ENCODE measurements at regions not wholly inside any gene's neighbourhood (a gene's known extent, or its start where the extent isn't known, plus 50 kb on each side); places are given as distances from the start of the nearest gene placed in this dataset.

DNA sequence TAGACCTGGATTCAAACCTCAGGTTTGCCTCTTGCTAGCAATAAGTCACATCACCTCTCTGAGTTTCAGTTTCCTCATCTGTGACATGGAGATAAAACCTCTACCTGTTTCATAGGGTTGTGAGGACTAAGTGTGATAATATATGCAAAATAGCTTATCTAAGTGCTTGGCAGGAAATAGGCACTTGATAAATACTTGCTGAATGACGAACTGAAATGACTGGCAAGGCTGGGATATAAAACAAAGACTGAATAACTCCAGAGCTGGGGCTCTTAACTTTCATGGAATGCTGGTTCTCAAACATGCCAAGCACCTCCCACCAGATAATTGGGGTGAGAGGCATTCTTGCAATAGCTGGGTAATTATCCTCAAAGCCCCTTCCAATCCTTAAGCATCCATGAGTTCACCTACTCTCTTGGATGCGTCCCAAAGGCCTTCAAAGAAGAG lies 87.6 kb downstream of the ADRB2 start:
- DNase-seq: no peak

DNA sequence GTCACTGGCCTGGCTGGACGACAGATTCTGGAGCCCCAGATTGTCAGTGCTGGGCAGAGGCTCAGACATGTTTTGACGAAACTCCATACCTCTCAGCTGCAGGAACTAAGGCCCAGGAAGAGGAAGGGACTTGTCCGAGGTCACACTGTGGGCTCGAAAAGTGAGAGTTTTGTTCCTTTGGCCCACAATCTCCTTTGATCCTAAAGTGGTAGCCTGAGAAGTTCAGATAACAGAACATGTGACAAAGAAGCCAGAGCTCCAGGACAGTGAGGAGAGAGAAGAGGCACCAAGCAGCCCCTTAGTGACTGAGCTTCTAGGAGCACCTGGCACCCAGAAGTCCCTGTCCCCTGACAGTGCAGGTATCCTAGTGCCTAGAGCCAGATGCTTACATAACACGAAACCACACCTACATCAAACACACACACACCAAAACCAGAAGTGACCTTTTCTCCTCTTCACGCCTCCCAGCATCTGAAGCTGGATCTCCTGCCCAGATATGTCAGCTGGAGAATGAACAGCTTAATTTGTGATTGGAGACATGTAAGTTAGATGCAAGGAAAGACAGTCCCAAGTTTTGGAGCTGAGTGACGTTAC lies 88.9 kb downstream of the ADRB2 start:
- DNase-seq: no peak

DNA sequence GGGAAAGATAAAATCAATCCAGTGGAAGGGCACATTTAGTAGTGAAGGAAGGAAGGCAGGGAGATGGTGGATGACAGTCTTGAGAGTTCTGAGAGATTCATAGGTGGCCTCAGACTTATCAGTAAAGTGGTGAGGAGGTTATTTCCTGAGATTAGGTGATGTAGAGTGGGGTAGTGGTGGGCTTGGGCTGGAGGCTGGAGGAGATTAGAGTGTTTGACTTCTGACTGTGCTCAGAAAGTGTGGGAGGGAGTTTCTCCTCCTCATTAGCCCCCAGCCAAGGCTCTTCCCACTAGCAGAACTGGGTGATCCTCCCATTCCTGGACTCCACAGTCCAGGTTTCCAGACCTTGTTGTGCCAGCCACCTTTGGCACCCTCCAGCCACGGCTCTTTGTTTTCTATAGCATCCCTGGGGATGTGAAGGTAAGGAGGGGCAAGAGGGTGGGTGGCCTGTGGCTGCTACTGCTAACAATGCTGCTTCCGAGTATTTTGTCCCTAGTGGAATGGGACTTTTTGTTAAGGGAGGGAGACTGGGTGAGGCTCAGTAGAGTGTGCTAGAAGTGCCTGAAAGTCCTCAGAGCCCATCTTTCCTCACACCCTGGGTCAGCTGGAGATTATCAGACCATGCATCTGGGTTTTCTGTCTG lies 94.4 kb downstream of the ADRB2 start:
- no peak for DNase-seq

DNA sequence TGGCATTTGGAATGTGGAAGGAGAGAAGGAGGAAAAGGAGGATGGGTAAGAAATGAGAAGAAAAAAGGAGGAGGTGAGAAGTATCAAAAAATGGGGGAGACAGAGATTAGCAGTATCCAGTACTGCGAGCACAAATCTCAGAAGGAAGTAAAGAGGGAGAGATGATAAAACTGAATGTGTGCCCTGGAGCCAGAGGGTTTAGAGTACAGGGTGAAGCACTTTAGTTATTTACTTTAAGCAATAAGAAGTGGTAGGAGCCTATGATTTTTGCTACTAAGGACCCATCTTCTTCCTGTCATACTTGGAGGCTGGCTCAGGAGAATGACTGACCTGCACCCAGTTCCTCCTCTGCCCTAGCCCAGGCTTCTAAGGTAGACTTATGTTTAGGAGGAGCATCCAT lies 94.9 kb downstream of the ADRB2 start:
- no peak for DNase-seq

DNA sequence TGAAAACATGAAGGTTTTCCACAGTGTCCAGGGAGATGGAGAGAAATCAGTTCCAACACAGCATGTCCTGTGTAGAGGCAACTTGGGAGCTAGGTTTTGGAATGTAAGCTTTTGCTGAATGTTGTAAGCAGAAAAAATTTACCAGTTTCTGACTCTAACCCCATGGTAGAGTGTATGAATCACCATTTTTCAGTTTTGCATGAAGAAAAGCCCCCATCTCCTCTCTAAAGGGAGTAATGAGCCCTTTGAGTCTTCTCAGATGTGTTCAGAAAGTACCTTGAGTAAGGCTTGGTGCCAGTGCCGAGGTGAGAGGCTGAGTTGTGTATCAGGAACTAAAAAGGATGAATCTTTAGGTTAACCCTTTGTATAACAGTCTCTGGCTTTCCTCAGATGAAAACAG lies 96.2 kb downstream of the ADRB2 start:
- DNase-seq: no peak

DNA sequence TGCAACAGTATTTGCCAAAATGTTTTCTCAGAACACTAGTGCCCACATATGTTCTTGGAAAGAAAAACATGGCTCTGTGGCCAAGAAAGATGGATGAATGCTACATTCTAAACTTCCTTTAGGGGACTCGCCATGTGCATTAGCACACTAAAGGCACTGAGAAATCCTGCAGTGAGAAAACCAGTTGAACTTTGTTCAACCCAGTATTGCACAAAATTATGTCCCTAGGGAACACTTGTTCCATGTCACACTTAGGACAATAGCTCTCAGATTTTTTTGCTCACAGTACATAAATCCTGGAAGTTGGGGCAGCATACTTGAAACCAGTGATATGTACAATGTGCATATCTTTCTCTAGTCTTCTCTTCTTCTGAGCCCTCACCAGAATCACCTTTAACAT lies 96.6 kb downstream of the ADRB2 start:
- DNase-seq: no peak

DNA sequence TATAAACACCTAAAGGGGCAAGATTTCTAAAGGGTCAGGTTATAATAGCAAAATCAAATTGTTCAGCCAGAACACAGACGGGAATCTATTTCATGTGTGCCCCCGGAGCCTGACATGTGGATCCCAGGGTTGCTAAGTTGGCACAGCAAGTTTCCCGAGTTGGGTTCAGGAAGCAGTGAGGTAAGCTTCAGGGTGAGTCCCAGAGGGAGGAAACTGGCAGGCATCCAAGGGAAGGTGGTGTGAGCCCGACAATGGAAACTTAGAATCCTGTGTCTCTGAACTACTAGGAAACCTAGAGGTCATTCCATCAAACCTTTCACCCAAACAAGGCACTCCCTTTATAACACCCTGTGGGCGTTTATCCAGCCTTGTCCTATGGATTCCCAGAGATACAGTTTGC lies 98.4 kb downstream of the ADRB2 start:
- no peak for DNase-seq

DNA sequence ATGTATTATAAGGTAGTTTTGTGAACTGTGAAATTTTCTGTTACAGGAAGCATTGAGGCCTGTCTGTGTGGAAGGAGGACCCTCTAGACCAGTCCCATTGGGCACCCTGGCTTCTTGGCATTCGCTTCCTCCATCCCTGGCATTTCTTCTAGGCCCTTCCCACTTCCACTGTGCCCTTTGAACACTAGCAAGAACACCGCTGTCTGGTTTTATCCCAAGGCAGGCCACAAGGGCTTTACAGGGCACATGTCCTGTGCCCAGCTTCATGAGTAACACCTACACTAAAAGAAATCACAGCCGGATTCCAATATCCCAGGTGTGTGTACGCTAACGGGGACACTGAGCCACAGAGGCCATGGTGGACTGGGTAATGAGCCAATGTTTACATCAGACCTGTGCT lies 99.8 kb downstream of the ADRB2 start:
- no peak for DNase-seq

DNA sequence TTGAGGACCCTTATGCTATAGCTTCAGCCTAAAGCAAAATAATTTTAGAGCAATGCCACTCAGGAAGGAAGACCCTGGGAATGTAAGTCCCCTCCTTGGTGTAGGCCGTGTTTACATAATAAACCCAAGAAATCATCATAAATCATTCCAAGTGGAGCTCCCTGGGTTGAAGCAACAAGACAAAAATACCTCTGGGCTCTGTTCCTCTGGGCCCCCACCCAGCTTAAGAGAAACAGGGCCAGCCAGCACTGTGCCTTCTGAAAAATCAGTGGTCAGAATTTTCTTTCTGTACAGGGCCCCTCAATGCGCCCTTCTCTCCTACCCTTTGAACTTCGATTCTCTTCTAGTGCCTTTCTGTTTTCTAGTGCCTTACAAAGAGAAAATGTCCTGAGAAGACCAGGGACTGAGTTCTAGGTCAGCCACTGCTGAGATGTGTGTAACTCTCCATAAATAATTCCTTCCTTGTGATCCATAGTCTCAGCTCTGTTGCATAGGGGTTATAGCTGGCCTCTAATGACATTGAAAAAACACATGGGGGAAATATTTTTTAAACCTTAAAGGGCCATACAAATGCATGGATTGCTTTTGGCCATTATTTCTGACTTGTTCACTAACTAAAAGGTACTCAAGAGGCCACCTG lies 101.0 kb downstream of the ADRB2 start:
- no peak for DNase-seq

DNA sequence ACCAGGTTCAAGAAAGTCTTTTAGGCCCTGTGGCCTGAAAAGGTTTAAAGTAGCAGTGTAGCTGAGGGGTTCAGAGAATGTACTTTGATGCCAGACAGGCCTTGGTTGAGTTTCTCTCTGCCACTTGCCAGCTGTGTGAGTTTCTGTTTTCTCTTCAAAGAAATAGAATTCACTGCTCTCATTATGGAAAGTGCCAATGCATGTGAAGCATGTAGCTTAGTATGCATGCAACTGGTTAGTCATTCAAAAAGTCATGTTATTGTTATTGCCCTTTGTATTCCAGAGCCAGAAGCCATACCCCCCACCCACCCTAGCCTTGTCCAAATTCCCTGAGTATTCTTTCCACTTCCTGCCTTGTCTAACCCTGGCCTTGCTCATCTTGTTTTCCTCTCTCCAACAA lies 101.7 kb downstream of the ADRB2 start:
- DNase-seq: no peak

DNA sequence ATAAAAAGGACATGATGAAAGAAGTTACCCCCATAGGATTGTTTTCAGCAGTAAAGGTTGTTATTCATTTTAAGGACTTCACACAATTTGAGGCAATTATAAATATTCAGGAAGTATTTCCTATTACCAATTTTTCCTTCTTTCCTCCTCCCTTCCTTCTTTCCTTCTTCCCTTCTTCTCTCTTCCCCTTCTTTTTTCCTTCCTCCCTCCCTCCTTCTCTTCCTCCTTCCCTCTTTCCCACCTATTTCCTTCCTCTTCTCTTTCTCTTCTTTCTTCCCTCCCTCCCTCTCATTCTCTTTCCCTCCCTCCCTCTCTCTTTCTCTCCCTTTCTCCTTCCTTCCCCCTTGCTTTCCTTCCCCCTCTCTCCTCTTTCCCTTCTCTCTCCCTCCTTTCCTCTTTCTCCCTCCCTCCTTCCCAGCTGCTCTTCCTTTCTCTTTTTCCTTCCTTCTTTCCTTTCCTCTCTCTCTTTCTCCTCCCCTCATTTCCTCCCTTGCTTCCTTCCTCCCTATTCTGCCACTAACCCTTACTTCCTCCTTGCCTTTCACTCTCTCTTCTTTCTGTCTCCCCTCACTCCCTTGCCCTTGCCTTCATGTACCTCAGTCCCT lies 105.1 kb downstream of the ADRB2 start:
- DNase-seq: no peak

DNA sequence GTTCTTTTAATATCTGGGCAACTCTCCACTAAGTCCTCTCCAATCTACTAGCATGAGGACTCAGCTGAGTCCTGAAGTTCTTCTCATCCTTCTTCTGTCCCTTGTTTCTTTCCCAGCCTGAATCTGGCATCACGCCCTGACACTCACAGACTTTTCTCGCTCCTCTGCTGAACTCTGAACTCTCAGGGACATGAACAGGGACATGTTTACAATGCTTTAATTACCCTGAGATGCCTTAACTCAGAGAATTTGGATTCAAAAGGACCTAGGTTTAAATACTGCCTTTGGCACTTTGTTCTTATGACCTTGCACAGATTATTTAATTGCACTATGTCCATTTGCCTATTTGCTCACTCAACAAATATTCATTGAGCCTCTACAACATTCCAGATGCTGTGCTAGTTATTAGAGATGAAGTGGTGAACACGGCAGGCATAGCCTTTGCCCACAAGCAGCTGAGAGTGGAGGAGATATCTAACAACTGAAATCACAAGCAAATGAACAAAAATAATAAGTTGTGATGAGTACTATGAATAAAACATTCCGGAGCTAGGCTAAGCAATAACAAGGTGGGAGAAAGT lies 106.0 kb downstream of the ADRB2 start:
- no peak for DNase-seq

DNA sequence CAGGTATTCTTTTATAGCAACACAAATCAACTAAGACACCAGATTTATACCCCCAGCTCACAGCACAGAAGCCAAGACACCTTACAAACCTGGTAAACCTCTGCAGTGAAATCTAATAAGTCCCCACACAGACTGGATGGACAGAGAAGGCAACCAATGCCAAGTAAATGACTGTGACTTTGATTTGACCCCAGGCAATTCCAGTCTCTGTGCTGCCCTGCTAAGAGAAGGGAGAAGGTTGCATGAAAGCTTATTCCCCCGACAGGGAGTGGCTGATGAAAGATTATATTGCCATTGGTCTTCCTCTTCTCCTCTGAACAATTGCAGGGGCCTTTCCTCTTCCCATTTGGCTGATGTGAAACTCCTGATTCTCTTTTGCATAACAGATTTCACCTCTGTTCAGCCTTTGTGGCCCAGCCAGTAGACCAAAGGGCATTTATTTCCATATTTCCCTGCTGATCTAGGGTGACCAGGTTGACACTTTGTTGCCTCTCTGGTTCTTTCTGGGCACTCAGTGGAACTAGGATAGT lies 107.6 kb downstream of the ADRB2 start:
- peak; percentile 14 for DNase-seq

DNA sequence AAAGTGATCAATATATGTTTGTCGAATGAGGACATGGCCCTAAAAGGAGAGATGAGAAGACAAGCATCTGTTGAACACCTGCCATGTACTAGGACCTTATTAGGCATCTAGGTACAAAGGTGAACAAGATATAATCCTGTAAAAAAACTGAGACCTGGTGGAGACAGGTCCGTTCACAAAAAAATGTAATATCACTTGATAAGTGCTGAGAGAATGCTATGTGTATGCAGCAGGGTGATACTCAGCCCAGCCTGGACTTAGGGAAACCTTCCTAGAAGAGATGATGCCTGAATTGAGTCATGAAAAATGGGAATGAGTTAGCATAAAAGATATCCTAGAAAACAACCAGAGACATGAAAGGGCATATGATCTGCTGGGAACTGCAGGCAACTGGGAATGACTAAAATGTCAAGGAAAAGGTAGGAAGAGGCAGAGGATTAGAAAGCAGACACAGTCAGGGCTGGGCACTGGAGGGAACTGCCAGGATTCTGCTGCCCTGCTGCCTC lies 108.5 kb downstream of the ADRB2 start:
- DNase-seq: no peak

DNA sequence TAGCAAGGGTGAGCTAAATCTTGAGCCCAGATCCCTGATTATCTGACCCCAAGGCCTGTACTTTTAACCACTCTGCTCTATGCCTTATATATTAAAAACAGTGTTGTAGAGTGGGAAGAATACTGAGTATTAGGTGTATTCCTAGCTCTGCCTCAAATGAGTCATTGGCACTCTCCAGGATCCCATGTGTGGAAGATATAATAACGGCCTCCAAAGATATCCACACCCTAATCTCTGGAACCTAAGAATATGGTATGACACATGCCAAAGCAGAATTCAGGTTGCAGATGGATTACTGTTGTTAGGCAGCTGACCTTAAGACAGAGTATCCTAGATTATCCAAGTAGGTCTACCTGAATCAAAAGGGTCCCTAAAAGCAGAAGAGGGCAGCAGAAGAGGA lies 110.8 kb downstream of the ADRB2 start:
- no peak for DNase-seq

DNA sequence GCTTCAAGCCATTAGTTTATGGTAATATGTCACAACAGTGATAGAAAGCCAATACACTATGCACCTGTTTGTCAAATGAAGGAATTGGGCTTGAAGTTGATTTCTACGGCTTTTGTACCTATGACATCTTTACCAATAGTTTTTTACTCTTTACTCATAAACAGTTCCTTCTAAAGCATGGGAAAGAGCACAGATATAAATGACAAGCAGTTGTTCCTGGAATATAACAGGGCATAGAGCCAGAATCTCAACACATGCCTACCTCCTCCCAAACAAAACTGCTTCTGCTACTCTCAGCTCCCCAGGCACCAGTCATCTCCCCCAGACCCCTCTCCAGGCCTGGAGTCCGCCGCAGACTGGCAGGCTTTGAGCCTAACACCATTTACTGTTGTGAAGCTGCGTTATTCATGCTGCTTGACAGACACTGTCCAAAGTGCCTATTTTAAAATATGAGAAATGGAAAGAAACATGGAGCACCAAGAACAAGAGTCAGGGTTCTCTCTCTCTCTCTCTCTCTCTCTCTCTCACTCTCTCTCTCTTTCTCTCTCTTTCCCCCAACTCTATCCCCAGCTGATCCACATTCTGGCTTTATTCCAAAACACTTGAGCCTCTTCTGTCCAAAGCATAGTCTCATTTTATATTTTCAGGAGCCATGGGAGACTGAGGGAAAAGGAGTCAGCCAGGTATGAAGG lies 111.6 kb downstream of the ADRB2 start:
- DNase-seq: no peak

DNA sequence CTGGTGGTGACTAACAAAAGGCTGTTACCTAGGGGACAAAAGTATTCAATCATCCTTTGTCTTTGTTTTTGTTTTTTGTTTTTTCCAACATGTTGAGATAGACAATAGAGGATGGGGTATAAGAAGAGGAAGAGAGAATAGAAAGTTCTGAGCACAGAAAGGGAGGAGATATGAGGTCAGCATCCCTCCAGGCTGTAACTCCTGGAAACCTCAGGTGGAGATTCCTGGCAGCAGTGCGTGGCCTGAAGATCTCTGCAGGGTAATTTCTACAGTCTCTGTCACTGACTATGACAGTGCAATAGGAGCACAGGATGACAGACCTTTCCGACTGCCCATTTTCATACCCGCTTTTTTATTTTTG lies 112.1 kb downstream of the ADRB2 start:
- DNase-seq: no peak

DNA sequence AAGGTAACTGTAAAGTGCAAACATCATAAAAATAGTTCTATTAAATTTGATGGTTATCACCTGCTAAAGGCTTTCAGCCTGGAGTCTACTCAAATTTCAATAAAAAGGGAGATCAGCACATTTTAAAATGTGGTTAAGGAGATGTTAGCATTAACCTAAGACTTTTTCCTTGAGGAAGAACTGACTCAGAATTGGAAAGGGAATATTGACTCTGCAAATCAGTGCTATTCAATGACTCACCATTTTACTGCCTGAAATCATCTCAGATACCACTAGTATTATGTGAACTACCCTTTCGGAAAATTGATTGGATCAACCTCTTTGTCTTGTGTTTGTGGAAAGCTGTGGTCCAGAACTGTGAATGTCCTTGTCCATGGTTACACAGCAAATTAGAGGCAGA lies 113.3 kb downstream of the ADRB2 start:
- no peak for DNase-seq

DNA sequence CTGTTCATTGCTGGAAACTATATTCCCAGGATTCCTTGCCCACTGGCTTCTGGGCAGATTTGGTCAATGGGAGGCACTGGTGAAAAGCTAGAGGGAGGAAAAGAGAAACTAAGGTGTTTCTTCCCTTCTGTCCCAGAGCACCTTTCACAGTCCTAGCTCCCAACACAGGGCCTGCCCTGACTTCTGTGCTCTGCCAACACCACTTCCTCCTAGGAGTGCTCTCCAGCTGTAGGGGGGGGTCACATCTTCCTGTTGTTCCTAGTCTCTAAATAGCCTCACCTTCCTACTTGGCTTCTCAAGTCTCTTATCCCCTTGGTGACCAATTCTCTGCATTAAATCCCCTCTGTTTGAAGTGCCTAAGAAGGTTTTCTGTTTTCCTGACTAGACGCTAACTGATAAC lies 115.4 kb downstream of the ADRB2 start:
- DNase-seq: no peak

DNA sequence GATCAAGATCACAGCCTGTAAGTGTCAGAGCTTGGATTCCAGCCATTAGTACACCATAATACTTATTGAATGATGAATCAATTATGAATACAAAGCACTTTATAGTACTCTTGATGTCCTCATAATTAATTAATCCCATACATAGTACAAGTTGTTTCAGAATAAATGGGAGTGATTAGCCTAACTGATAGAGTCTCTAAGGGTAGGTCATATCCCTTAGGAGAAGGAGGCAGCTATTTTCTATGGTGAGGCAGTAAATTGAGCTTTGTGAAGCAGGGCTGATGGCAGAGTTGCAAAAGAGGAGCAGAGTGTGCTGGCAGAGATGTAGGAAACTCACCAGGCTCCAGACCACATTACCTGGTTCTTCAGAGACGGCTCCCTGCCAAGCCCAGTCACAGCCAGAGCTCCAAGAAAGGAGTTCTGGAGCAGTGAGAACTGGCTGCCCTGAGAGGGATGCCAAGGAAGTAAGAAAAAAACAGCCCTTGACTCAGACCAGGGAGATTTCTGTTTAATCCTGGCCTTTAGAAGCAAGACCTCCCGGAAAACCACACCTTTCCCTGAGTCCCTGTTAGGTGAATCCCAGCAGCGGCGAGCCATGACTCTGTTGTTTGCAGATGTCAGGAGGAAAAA lies 112.9 kb downstream of the SH3TC2 start:
- DNase-seq: no peak

DNA sequence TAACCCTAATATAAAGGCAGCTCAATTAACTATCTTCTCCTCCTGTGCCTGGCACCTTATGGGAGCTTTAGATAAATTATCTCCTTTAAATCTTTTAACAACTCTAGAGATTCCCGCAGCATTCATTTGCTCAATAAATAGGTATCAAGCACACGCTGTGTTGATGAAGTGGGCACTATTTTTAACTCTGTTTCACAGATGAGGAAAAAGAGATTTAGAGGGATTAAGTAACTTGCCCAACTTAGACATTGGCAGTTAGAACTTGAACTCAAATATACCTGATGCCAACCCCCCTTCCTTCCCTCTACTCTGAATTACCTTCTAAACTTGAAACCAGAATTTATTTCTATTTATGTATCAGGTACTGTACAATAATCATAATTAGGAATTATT lies 112.4 kb downstream of the SH3TC2 start:
- no peak for DNase-seq

DNA sequence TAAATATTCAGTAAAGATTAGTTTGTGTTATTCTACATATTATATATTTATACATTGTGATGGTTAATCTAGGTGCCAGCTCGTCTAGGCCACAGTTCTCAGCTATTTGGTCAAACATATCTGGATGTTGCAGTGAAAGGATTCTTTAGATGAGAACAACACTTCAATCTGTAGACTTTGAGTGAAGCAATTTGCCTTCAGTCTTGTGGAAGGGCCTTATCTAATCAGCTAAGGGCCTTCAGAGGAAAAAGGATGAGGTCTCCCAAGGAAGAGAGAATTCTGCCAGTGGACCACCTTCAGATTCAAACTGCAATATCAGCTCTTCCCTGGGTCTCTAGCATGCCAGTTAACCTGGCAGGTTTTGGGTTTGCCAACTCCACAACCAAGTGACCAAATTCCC lies 112.0 kb downstream of the SH3TC2 start:
- no peak for DNase-seq

Measured in NCI-H526 treated with DMSO at 0.1 percent for 48 hours (cell line).